OCI-LY7 (cell line): ENCODE measurements at regions not wholly inside any gene's neighbourhood (a gene's known extent, or its start where the extent isn't known, plus 50 kb on each side); places are given as distances from the start of the nearest gene placed in this dataset.

Experiments used
- EZH2phosphoT487 ChIP-seq: fragments of 200-600 bp; sonication (generic); IDR thresholded peaks from 2 replicates; pipeline ENCODE4 v1.6.1; 2018; ENCODE audit warnings: low read depth, borderline replicate concordance, mild to moderate bottlenecking, mixed run types, antibody characterized with exemption, low read length, moderate library complexity, mixed read lengths
- TF ChIP-seq, protein P1 (sequence below): fragments of 200-600 bp; sonication (generic); conservative IDR thresholded peaks from 2 replicates; pipeline ENCODE4 v1.5.1; 2014; ENCODE audit warnings: mild to moderate bottlenecking, antibody characterized with exemption, low read length, moderate library complexity, mixed read lengths

DNA sequence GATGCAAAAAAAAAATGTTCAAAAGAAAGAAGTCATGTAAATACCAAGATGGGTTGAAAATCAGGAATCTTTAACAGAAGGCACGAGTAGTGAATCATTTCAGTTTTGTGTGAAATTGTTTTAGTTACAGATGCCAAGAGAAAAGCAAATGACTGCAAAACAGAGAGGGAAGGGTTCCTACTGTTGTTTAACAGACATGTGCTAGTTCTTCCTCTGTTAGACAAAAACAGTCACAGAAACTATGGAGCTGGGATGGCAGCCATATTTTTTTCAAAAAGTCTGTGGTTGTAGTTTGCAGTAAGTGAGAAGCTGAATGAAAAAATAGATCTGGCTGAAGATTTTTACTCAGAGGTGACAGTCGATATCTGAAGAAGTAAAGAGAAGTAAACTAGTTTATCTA lies 511.9 kb downstream of the ZIC1 start:
- TF ChIP-seq, protein P1, sequence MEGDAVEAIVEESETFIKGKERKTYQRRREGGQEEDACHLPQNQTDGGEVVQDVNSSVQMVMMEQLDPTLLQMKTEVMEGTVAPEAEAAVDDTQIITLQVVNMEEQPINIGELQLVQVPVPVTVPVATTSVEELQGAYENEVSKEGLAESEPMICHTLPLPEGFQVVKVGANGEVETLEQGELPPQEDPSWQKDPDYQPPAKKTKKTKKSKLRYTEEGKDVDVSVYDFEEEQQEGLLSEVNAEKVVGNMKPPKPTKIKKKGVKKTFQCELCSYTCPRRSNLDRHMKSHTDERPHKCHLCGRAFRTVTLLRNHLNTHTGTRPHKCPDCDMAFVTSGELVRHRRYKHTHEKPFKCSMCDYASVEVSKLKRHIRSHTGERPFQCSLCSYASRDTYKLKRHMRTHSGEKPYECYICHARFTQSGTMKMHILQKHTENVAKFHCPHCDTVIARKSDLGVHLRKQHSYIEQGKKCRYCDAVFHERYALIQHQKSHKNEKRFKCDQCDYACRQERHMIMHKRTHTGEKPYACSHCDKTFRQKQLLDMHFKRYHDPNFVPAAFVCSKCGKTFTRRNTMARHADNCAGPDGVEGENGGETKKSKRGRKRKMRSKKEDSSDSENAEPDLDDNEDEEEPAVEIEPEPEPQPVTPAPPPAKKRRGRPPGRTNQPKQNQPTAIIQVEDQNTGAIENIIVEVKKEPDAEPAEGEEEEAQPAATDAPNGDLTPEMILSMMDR = no peak
- no peak for TF ChIP-seq EZH2phosphoT487
